ENCODE measurements at regions not wholly inside any gene's neighbourhood (a gene's known extent, or its start where the extent isn't known, plus 50 kb on each side); places are given as distances from the start of the nearest gene placed in this dataset.

DNA sequence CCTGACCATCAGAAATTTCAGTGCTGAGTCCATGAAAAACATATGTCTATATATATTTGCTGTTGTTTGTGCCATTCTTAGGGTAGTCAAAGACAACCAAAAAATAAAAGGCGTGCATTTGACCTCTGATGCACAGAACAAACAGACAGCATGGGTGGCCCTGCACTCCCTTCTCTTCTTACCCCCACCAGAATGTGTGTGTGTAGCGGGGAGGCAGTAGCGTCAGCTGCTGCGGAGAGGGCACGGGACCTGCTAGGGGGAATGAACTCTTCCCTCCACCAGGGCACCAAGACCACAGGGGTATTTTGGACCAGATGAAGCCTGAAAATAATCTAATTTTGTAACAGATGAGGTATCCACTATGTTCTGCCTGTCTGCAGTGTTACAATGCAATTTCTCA, 277.7 kb upstream of the ZNF32 start:
- DNase-seq (ENCODE audit: low read depth, low spot score) (no peak), ATAC-seq (no peak)
- Histone ChIP-seq H4K20me1 (ENCODE audit: insufficient read depth) (no peaks in the 10 kb centered on the region), H3K27me3 (ENCODE audit: insufficient read depth, low read length) (peaks cover 68% of the 10 kb centered on the region), H3K9me2 (ENCODE audit: insufficient read depth) (no peaks in the 10 kb centered on the region), H3K27ac (ENCODE audit: low read depth, low read length) (no peak overlapping the region), H3K4me2 (ENCODE audit: low read length) (no peak overlapping the region), H3K9ac (ENCODE audit: low read length) (no peak overlapping the region), H2AFZ (ENCODE audit: low read depth, low read length, poor library complexity, severe bottlenecking) (no peak overlapping the region), H3K79me2 (ENCODE audit: insufficient read depth, low read length) (no peaks in the 10 kb centered on the region), H3K4me1 (ENCODE audit: control insufficient read depth in 1 of 2, insufficient read depth in 2 of 2, low read length in 2 of 2) (no peaks in the 10 kb centered on the region), H3K4me3 (replicated peaks in 1 of 2; ENCODE audit: low read depth in 1 of 2, low read length in 2 of 2) (no peak overlapping the region), H3K36me3 (ENCODE audit: control insufficient read depth in 1 of 2, insufficient read depth in 2 of 2, low read length in 2 of 2) (no peaks in the 10 kb centered on the region), H3K9me3 (ENCODE audit: control insufficient read depth in 1 of 2, insufficient read depth in 1 of 2, low read depth in 1 of 2, low read length in 2 of 2) (no peaks in the 10 kb centered on the region)
- ChIA-PET POLR2A (no interaction called here), RAD21 (ENCODE audit: low non-redundant PET in 1 of 2, low total read pairs in 2 of 2, uncharacterized antibody in 2 of 2, unreplicated experiment in 2 of 2) (no interaction called here), CTCF (no interaction called here)
- BruUV-seq (replicated peaks): no TSS peak
- intact Hi-C loops (cut with micrococcal nuclease): no loop called here
- TF ChIP-seq CBX3 (IDR thresholded peaks at IDR 0.05; ENCODE audit: low read depth) (no peak), CEBPB (IDR thresholded peaks at IDR 0.05; ENCODE audit: low read depth) (no peak), EGR1 (IDR thresholded peaks at IDR 0.05; ENCODE audit: low read depth) (no peak), POLR2AphosphoS5 (IDR thresholded peaks at IDR 0.05; ENCODE audit: low read depth, low read length) (no peak), YY1 (IDR thresholded peaks at IDR 0.05; ENCODE audit: extremely low read depth, insufficient replicate concordance, low read depth, low read length) (no peak), TCF7L2 (IDR thresholded peaks at IDR 0.05; ENCODE audit: borderline replicate concordance, extremely low read depth, insufficient read depth, insufficient read length) (no peak), FOSL1 (IDR thresholded peaks at IDR 0.05; ENCODE audit: low read depth) (no peak), ZFX (IDR thresholded peaks at IDR 0.05) (no peak), POLR2A (IDR thresholded peaks at IDR 0.05; ENCODE audit: borderline replicate concordance, extremely low read depth, insufficient read depth, insufficient read length) (no peak), ATF3 (IDR thresholded peaks at IDR 0.05) (no peak), EZH2phosphoT487 (IDR thresholded peaks at IDR 0.05; ENCODE audit: borderline replicate concordance) (no peak)
- TF ChIP-seq, protein P1, sequence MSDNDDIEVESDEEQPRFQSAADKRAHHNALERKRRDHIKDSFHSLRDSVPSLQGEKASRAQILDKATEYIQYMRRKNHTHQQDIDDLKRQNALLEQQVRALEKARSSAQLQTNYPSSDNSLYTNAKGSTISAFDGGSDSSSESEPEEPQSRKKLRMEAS (IDR thresholded peaks at IDR 0.05): no peak
- TF ChIP-seq, protein P2, sequence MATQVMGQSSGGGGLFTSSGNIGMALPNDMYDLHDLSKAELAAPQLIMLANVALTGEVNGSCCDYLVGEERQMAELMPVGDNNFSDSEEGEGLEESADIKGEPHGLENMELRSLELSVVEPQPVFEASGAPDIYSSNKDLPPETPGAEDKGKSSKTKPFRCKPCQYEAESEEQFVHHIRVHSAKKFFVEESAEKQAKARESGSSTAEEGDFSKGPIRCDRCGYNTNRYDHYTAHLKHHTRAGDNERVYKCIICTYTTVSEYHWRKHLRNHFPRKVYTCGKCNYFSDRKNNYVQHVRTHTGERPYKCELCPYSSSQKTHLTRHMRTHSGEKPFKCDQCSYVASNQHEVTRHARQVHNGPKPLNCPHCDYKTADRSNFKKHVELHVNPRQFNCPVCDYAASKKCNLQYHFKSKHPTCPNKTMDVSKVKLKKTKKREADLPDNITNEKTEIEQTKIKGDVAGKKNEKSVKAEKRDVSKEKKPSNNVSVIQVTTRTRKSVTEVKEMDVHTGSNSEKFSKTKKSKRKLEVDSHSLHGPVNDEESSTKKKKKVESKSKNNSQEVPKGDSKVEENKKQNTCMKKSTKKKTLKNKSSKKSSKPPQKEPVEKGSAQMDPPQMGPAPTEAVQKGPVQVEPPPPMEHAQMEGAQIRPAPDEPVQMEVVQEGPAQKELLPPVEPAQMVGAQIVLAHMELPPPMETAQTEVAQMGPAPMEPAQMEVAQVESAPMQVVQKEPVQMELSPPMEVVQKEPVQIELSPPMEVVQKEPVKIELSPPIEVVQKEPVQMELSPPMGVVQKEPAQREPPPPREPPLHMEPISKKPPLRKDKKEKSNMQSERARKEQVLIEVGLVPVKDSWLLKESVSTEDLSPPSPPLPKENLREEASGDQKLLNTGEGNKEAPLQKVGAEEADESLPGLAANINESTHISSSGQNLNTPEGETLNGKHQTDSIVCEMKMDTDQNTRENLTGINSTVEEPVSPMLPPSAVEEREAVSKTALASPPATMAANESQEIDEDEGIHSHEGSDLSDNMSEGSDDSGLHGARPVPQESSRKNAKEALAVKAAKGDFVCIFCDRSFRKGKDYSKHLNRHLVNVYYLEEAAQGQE (IDR thresholded peaks at IDR 0.05; ENCODE audit: low read depth): no peak

Measured in HCT116 (cell line).